Activated B cell treated with CpG ODN at 0.5 μM for 24 hours (primary cell): ENCODE measurements at regions not wholly inside any gene's neighbourhood (a gene's known extent, or its start where the extent isn't known, plus 50 kb on each side); places are given as distances from the start of the nearest gene placed in this dataset.

Experiments
- ATAC-seq: fragments of 200-7000 bp; cut with Tn5 transposase; one replicate; pipeline ENCODE4 v1.10.0; 2021; ENCODE audit warnings: low read depth, mild to moderate bottlenecking, moderate library complexity
- CTCF ChIA-PET: fragments of 350-600 bp; sonication (Branson Sonifier 250); formaldehyde crosslinking; loops from one replicate; lab custom pipeline; 2021; ENCODE audit warnings: antibody characterized with exemption; lab: Charles Lee
- POLR2A ChIA-PET: fragments of 350-600 bp; sonication (Branson Sonifier 250); formaldehyde crosslinking; loops from one replicate; lab custom pipeline; 2021; ENCODE audit warnings: antibody characterized with exemption; lab: Charles Lee
- DNase-seq: peaks from one replicate; pipeline ENCODE4 v3.0.0; 2022
- H3K27ac Mint-ChIP-seq: one replicate; pipeline ENCODE4 v1.8.0; 2020; ENCODE audit warnings: mixed read lengths
- H3K27me3 Mint-ChIP-seq: one replicate; pipeline ENCODE4 v1.8.0; 2021; ENCODE audit warnings: mixed read lengths
- H3K36me3 Mint-ChIP-seq: one replicate; pipeline ENCODE4 v1.8.0; 2021; ENCODE audit warnings: low read depth, mixed read lengths
- H3K4me1 Mint-ChIP-seq: one replicate; pipeline ENCODE4 v1.8.0; 2021; ENCODE audit warnings: mixed read lengths
- H3K4me3 Mint-ChIP-seq: one replicate; pipeline ENCODE4 v1.8.0; 2020; ENCODE audit warnings: mild to moderate bottlenecking, mixed read lengths
- H3K9me3 Mint-ChIP-seq: one replicate; pipeline ENCODE4 v1.8.0; 2020; ENCODE audit warnings: mixed read lengths
- CTCF ChIP-seq: fragments of 200-600 bp; IDR thresholded peaks from one replicate; pipeline ENCODE4 v1.8.0; 2022; ENCODE audit warnings: antibody characterized with exemption, mild to moderate bottlenecking
- intact Hi-C: fragments of 100-400 bp; cut with micrococcal nuclease; formaldehyde crosslinking; loops from one replicate; pipeline ENCODE4 v1.15.1; 2024

DNA sequence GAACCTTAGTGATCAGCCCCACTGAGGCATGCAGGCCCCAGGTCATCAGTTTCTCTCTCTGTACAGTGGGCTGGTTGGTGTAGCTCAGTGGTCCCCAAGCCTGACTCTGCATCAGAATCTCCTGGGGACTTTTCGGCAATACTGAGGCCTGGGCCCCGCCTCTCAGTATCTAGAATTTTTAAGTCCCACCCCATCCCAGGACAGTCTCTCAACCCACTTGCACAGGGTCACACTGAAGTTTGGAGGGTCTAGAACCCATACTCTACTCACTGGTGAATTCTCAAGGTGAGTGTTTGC lies 216.4 kb downstream of the MATN1 start:
- no peaks in the 10 kb centered on the region for H3K36me3 Mint-ChIP-seq
- no peak for TF ChIP-seq CTCF
- intact Hi-C loops: no loop called here
- ATAC-seq (no peak), DNase-seq (no peak)
- ChIA-PET POLR2A (no interaction called here), CTCF (no interaction called here)
- H3K4me3 Mint-ChIP-seq: no peak overlapping the region
- peaks cover 7% of the 10 kb centered on the region for H3K27me3 Mint-ChIP-seq
- no peaks in the 10 kb centered on the region for H3K4me1 Mint-ChIP-seq
- peaks cover 2% of the 10 kb centered on the region for H3K9me3 Mint-ChIP-seq
- H3K27ac Mint-ChIP-seq: no peak overlapping the region

DNA sequence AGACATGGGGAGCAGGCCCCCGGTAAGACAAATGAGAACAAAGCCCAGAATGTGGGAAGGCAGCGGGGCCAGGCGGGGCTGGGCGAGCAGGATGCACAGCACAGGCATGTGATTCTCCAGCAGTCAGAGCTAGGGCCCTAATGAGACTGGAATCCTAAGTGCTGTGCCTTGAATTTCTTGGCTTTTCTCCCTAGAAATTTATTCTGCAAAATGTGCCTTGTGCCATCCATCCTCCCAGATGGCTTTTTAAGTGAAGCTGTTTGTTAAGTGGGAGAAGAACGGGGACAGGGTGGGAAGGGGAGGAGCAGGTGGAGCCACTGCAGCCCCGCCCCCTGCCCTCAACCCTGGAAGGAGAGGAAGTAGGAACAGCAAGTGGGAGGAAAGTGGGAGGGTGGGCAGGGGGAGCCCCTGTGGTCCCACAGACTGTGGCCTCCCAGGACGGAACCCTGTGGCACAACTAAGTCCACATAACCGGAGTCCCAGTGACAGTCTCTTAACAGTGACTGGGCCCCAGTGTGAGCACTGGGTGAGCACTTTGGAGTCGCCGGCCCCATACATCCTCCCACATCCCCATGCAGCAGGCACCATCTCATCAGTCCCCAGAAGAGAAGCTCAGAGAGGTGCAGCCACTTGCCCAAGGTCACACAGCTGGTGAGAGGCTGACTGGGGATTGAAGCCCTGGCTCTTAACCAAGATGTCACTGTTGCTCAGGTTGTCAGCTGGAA lies 216.9 kb downstream of the MATN1 start:
- no peak overlapping the region for H3K27ac Mint-ChIP-seq
- peaks cover 4% of the 10 kb centered on the region for H3K9me3 Mint-ChIP-seq
- intact Hi-C loops: no loop called here
- no peak overlapping the region for H3K4me3 Mint-ChIP-seq
- H3K27me3 Mint-ChIP-seq: peaks cover 7% of the 10 kb centered on the region
- ChIA-PET POLR2A (no interaction called here), CTCF (no interaction called here)
- H3K36me3 Mint-ChIP-seq: no peaks in the 10 kb centered on the region
- TF ChIP-seq CTCF: no peak
- no peak for DNase-seq
- no peaks in the 10 kb centered on the region for H3K4me1 Mint-ChIP-seq
- no peak for ATAC-seq

GRCh38 chr1:30505853-30506252 lies 217.5 kb downstream of the MATN1 start:
- Mint-ChIP-seq H3K36me3 (no peaks in the 10 kb centered on the region), H3K4me1 (no peaks in the 10 kb centered on the region), H3K27ac (no peak overlapping the region), H3K9me3 (peaks cover 9% of the 10 kb centered on the region), H3K4me3 (no peak overlapping the region), H3K27me3 (peaks cover 7% of the 10 kb centered on the region)
- TF ChIP-seq CTCF: no peak
- POLR2A ChIA-PET: no interaction called here
- no peak for ATAC-seq
- CTCF ChIA-PET: no interaction called here
- no peak for DNase-seq
- intact Hi-C loops: no loop called here

DNA sequence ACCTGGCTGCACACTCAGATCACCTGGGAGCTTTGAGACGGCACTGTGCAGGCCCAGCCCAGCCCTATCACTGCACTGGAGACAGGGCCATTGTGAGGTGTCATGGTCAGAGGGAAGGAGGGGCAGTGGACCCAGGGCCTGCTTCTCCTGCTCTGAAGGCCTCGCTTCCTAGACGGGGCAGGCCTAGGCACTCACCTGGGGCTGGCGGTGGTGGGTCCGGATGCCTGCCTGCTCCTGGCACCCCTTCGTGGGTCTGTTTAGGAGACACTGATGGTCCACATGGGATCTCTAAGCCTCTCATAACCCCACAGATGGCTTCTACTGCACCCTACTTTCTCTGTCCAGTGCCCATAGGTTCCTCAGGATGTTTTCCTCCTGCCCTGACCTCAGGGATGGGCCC lies 230.9 kb downstream of the MATN1 start:
- no peak for DNase-seq

GRCh38 chr1:30491831-30492230 lies 231.6 kb downstream of the MATN1 start:
- H3K27ac Mint-ChIP-seq: no peak overlapping the region
- ATAC-seq (no peak), DNase-seq (no peak)
- POLR2A ChIA-PET: no interaction called here
- TF ChIP-seq CTCF: no peak
- no peak overlapping the region for H3K4me3 Mint-ChIP-seq
- H3K9me3 Mint-ChIP-seq: peaks cover 3% of the 10 kb centered on the region
- H3K27me3 Mint-ChIP-seq: peaks cover 5% of the 10 kb centered on the region
- no peaks in the 10 kb centered on the region for H3K36me3 Mint-ChIP-seq
- CTCF ChIA-PET: no interaction called here
- intact Hi-C loops: no loop called here
- no peaks in the 10 kb centered on the region for H3K4me1 Mint-ChIP-seq

More for the DNA sequence above, 230.9 kb downstream of the MATN1 start:
- no peak for TF ChIP-seq CTCF
- ChIA-PET POLR2A (no interaction called here), CTCF (no interaction called here)
- Mint-ChIP-seq H3K36me3 (no peaks in the 10 kb centered on the region), H3K27me3 (peaks cover 5% of the 10 kb centered on the region), H3K9me3 (peaks cover 3% of the 10 kb centered on the region), H3K4me3 (no peak overlapping the region), H3K4me1 (no peaks in the 10 kb centered on the region), H3K27ac (no peak overlapping the region)
- intact Hi-C loops: no loop called here
- no peak for ATAC-seq
